G401 (cell line): ENCODE measurements at regions not wholly inside any gene's neighbourhood (a gene's known extent, or its start where the extent isn't known, plus 50 kb on each side); places are given as distances from the start of the nearest gene placed in this dataset.

Experiments
- DNase-seq: peaks from one replicate; pipeline ENCODE4 v3.0.0-alpha.2; 2015; ENCODE audit warnings: low spot score
- in situ Hi-C: cut with HindIII; loops from 2 replicates; pipeline ENCODE4 v1.10.0; 2016; ENCODE audit warnings: low sequenced_read_pairs, mixed read lengths

GRCh38 chr10:28777911-28778310, 100.6 kb downstream of the BAMBI start:
- DNase-seq, result no peak
- in situ Hi-C loops, result no loop called here

- in situ Hi-C loops, result no loop called here
- DNase-seq, result no peak
Observed at GRCh38 chr10:28778524-28778923, 101.2 kb downstream of the BAMBI start.

DNA sequence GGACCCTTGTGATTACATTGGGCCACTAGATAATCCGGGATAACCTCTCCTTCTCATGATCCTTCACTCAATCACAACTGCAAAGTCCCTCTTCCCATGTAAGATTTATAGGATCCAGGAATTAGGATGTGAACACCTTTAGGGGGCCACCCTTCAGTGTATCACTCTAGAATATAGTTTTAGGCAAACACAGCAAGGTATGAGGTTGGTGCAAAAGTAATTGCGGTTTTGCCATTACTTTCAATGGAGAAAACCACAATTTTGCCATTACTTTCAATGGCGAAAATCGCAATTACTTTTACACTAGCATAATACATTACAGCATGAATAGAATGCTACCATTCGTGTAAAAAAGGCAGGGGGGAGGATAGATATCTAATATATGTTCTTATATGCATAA, 104.0 kb downstream of the BAMBI start:
- DNase-seq, result no peak
- in situ Hi-C loops, result no loop called here

GRCh38 chr10:28783087-28783486, 105.8 kb downstream of the BAMBI start:
- DNase-seq, result no peak
- in situ Hi-C loops, result no loop called here

- DNase-seq, result no peak
- in situ Hi-C loops, result no loop called here
Observed at GRCh38 chr10:28785018-28785417, 107.7 kb downstream of the BAMBI start.

DNA sequence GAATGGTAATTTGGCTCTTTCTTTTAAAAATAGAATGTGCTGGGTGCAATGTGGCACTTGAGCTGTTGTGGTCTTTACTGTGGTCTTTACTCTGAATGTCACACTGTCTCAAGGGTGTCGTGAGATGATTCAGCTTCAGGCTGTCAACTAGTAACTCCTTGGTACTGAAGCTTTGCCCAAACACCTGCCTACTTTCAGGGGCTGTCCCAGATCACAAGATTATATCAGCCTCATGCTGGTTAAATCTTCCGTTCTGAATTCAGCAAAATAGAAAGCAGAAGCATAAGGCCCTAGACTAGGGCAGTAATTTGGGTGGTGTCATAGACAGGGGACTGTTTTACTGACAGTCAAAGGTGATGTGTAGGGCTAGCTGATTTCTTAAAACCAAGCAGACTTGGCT, 110.9 kb downstream of the BAMBI start:
- no peak for DNase-seq
- in situ Hi-C loops, result no loop called here

DNA sequence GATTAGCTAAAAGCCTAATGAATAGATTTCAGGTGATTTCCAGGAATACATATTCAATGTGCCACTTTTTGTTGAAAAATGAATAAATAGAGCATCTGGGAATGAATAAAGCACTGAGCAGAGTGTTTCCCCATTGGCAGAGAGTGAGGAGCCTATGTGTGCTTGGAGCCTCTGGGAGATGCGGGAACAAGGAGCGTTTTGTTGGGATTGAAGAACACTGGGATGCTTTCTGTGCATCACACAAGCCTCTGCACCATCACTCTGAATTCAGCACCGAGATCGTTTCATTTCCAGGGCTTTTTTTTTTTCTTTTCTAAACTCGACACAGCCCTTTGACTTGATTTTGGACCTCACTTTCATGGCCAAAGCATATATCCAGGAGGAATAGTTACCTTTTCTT, 111.4 kb downstream of the BAMBI start:
- in situ Hi-C loops, result no loop called here
- no peak for DNase-seq

DNA sequence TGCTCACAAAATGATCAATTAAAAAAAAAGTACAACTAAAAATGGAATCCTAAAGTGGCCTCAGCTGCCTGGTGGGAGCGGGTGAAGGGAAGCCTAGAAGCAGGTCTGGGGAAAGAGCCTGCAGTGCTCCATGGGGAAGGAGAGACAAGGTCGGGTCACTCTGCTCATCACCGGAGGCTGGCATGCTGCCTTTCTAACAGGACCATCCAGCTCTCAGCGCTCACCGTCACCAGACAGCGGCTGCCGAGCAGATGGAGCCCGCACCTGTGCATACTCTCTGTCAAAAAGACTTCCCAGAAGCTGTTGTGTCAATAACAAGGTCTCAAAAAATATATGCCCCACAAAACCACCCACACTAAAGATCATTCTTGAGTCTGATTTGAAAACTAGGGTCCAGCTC, 112.8 kb downstream of the BAMBI start:
- peak; percentile 52 for DNase-seq
- in situ Hi-C loops, result no loop called here

DNA sequence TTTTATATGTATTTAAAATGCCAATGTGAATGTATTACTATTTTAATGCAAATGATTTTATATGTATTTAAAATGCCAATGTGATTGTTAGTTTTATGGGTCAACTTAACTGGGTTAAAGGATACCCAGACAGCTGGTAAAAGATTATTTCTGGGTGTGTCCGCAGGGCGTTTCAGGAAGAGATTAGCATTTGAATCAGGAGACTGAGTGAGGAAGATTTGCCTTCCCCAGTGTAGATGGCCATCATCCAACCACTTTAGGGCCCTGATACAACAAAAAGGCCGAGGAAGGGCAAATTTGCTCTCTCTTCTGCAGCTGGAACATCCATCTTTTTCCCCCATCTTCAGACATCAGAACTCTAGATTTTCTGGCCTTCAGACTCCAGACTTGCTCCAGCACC, 116.2 kb downstream of the BAMBI start:
- DNase-seq, result no peak
- in situ Hi-C loops, result no loop called here

DNA sequence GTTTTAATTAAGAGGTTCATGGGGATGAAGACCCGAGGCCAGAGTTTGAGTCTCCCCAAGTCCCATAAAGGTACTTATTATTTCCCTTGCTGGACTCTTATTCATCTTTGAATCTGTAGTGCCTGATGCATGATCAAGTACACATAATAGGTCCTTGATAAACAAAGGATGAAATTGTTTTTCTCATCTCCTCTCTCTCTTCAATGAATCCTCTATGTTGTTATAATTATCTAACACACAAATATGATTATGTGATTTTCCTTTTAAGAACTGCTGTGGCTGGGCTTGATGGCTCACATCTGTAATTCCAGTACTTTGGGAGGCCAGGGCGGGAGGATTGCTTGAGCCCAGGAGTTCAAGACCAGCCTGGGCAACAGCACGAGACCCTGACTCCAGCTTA, 117.7 kb downstream of the BAMBI start:
- DNase-seq, result no peak
- in situ Hi-C loops, result no loop called here

DNA sequence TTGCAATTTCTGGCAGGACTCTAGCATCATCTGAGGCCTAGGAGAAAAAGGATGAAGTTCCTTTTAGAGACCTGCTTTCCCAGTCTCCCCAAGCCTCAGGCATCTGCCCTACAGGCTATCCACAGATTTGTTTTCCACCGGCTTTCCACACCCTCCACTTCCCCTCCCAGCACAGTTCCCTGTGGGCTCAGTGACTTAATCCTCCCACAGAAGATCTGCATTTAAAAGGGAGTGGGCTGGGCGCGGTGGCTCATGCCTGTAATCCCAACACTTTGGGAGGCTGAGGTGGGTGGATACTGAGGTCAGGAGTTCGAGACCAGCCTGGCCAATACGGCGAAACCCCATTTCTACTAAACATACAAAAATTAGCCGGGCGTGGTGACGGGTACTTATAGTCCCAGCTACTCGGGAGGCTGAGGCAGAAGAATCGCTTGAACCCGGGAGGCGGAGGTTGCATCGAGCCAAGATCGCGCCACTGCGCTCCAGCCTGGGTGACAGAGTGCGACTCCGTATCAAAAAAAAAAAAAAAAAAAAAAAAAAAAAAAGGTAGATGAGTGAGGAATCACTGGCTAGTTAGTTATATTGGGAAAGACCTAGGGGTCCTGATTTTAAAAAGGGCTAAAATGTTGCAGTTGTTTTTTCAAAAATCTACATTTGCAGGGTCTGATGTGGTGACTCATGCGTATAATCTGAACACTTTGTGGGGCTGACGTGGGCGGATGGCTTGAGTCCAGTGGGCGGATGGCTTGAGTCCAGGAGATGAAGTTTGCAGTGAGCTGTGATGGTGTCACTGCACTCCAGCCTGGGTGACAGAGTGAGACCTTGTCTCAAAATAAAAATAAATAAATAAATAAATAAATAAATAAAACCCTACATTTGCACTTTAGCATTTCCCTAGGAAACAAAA, 119.5 kb downstream of the BAMBI start:
- in situ Hi-C loops, result no loop called here
- DNase-seq, result no peak

DNA sequence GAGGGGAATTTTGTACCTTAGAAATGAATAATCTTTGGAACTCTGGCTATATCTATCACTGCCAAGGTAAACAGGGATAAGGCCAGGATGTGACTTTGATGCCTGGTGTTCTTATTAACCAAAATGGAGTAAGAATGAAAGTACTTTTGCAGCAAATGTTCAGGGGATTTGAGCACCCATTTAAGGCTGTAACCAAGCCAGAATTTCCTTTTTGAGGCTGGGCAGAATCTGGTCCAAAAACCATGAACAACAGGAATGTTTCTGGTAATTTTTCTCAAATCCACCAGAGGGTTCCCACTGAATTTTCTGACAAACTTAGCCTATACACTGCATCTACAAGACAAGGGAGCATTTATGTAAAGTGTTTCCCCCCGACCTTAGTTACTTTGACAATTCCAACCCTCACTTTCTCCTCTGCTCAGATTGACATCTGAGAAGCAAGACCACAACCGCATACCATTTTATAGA, 120.6 kb downstream of the BAMBI start:
- DNase-seq, result no peak
- in situ Hi-C loops, result no loop called here

DNA sequence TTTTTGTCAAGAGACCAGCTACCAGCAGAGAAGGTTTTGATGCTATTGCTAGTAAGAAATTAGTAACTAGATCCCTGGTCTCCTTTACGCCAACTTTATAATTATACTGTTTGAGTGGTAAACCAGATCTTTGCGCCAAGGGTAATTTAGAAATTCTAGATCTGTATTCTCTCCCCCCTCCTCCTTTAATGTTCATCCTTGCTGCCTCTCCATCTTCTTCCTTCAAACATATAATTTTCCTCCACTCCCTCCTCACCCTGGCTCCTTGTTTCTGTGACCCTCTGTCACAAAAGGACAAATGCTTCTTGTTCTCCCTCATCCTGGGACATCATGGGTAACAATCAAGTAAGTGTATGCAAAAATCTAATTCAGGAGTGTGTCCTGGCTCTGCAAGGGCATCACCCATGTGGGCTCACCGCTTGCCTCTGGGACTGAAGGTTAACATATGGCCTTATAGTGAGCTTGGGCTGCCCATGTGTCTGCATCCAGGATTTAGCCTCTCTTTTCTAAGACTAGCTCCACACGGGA, 121.2 kb downstream of the BAMBI start:
- in situ Hi-C loops, result no loop called here
- DNase-seq, result no peak

DNA sequence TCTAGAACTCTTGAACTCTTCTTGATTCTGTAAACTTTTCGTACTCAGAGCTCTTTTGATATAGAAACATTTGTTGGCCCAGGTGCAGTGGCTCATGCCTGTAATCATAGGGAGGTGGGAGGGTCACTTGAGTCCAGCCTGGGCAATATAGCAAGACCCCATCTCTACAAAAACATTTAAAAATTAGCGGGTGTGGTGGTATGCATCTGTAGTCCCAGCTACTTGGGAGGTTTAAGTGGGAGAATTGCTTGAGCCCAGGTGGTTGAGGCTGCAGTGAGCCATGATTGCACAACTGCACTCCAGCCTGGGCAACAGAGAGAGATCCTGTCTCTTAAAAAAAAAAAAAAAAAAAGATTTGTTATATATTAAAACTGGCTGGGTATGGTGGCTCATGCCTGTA, 121.6 kb downstream of the BAMBI start:
- in situ Hi-C loops, result no loop called here

DNA sequence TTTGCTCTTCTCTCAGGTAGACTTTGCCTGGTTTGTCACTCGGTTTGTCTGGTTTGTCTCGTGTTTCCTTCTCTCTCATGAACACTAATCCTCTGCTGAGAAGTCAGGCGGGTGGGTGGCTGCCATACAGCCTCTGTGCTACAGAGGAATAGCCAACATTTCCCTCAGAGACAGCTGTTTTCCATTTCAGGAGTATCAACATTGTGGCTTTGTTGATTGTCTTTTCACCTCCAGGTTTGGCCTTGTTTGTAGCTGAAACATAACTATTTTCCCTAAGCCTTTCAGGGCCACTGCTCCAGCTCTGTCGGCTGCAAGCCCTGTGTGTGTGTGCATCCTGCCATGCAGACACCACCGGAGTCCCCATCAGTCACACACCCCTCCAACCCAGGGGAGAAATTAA, 122.8 kb downstream of the BAMBI start:
- no peak for DNase-seq
- in situ Hi-C loops, result no loop called here

More for the DNA sequence above, 121.6 kb downstream of the BAMBI start:
- DNase-seq, result no peak

DNA sequence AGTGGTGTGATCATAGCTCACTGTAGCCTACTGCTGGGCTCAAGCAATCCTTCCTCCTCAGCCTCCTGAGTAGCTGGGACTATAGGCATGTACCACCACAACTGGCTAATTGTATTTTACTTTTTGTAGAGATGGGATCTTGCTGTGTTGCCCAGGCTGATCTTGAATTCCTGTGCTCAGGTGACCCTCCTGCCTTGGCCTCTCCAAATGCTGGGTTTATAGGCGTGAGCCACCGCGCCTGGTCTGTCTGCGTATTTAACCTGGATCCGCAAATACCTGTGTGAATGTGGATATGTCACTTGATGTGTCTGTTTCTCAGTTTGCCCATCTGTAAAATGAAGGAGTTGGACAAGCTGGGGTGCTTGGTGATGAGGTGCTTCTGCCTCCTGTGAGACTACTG, 123.9 kb downstream of the BAMBI start:
- in situ Hi-C loops, result no loop called here
- no peak for DNase-seq

DNA sequence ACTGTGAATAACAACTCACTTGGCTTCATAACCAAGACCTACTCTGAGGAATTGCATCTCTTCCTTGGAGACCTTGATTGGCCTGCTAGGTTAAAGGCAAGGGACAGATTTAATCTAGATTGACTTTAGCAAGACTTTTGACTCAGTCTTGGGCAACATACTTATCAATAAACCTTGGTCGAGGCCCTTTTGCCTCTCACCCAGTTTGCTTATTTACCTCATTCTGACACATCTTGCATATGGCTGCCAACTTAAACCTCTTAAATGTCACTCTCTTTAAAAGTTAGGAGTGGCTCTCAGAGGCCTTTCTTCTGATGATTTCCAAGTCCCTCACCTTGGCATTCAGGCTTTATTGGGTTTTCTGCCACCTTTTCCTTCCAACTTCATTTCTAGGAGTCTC, 124.5 kb downstream of the BAMBI start:
- in situ Hi-C loops, result no loop called here
- DNase-seq, result no peak

GRCh38 chr10:28805390-28805789, 128.1 kb downstream of the BAMBI start:
- no peak for DNase-seq
- in situ Hi-C loops, result no loop called here

DNA sequence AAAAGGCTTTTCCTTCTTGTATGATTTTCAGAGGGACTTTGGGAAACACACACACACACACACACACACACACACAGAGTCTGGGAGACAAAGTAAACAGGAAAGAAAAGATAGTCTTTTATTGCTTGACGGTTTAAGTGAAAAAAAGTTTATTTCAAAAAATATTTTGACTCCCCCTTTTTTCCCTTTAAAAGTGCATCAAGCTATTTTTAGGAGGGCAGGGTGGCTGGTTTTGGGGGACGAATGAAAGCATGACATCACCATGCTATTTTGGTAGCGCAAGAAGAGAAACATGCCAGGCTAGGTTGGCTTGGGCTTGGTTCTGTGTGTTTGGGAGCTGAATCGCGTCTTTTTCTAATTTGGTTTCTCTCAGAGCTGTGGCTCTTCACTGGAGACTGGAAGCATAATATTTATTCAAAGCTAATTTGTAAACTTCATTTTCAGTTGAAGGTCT, 129.2 kb downstream of the BAMBI start:
- no peak for DNase-seq
- in situ Hi-C loops, result no loop called here

GRCh38 chr10:28806951-28807759, 129.8 kb downstream of the BAMBI start:
- in situ Hi-C loops, result no loop called here
- no peak for DNase-seq
